Liver (tissue), 8 donors: ENCODE measurements at regions not wholly inside any gene's neighbourhood (a gene's known extent, or its start where the extent isn't known, plus 50 kb on each side); places are given as distances from the start of the nearest gene placed in this dataset.
A peak's percentile ranks its signal among the peaks of the same experiment; 100 is the strongest.

Source experiments
- DNase-seq: peaks from one replicate; pipeline ENCODE4 v3.0.0-alpha.2; 2017; ENCODE audit warnings: low spot score
- H3K27ac ChIP-seq, 2 donors: one replicate each; pipeline ENCODE4 v1.7.0; 2013; ENCODE audit warnings: inconsistent platforms in 2 of 2, low read length in 2 of 2, control low read depth in 1 of 2, low read depth in 1 of 2, mild to moderate bottlenecking in 1 of 2
- H3K27me3 ChIP-seq, 4 donors: one replicate each; pipeline versions ENCODE4 v1.6.1 to v1.7.0; 2013; ENCODE audit warnings: low read length in 3 of 4, inconsistent platforms in 1 of 4, mild to moderate bottlenecking in 1 of 4, moderate library complexity in 1 of 4; ENCODE audit not compliant: control insufficient read depth in 4 of 4, insufficient read depth in 4 of 4
- H3K36me3 ChIP-seq, 4 donors: one replicate each; pipeline versions ENCODE4 v1.6.1 to v1.7.0; 2013; ENCODE audit warnings: low read length in 3 of 4, mild to moderate bottlenecking in 3 of 4, low read depth in 1 of 4, moderate library complexity in 1 of 4; ENCODE audit not compliant: control insufficient read depth in 4 of 4, insufficient read depth in 3 of 4
- H3K4me1 ChIP-seq, 4 donors: one replicate each; pipeline versions ENCODE4 v1.6.1 to v1.7.0; 2013; ENCODE audit warnings: low read length in 3 of 4, mild to moderate bottlenecking in 3 of 4, moderate library complexity in 1 of 4; ENCODE audit not compliant: control insufficient read depth in 4 of 4, insufficient read depth in 4 of 4
- H3K4me3 ChIP-seq, 3 donors: one replicate each; pipeline versions ENCODE4 v1.6.1 to v1.7.0; 2013; ENCODE audit warnings: low read length in 3 of 3, control low read depth in 1 of 3, low read depth in 1 of 3, mild to moderate bottlenecking in 1 of 3
- H3K9ac ChIP-seq, 2 donors: one replicate each; pipeline ENCODE4 v1.7.0; 2013; ENCODE audit warnings: low read length in 2 of 2, mild to moderate bottlenecking in 2 of 2, moderate library complexity in 2 of 2, control low read depth in 1 of 2, low read depth in 1 of 2
- H3K9me3 ChIP-seq, 4 donors: one replicate each; pipeline versions ENCODE4 v1.6.1 to v1.7.0; 2013; ENCODE audit warnings: low read length in 3 of 4; ENCODE audit not compliant: control insufficient read depth in 4 of 4
- ATF3 ChIP-seq: IDR thresholded peaks from 2 replicates; pipeline ENCODE4 v1.6.1; 2016; ENCODE audit warnings: antibody characterized with exemption
- EGR1 ChIP-seq, 2 donors: IDR thresholded peaks; 2 replicates each; pipeline ENCODE4 v1.6.1; 2016 to 2018; ENCODE audit warnings: antibody characterized with exemption in 2 of 2, low read depth in 2 of 2
- FOXA1 ChIP-seq: IDR thresholded peaks from 2 replicates; pipeline ENCODE4 v1.6.1; 2016; ENCODE audit warnings: antibody characterized with exemption
- FOXA2 ChIP-seq: IDR thresholded peaks from 2 replicates; pipeline ENCODE4 v1.6.1; 2016; ENCODE audit warnings: antibody characterized with exemption
- GABPA ChIP-seq, 2 donors: IDR thresholded peaks in 1 of 2; conservative IDR thresholded peaks in 1 of 2; 2 replicates each; pipeline ENCODE4 v1.6.1; 2016; ENCODE audit warnings: antibody characterized with exemption in 2 of 2, mild to moderate bottlenecking in 1 of 2, moderate library complexity in 1 of 2
- HNF4A ChIP-seq, 2 donors: conservative IDR thresholded peaks; 2 replicates each; pipeline ENCODE4 v1.6.1; 2016; ENCODE audit warnings: antibody characterized with exemption in 2 of 2, mild to moderate bottlenecking in 2 of 2
- HNF4G ChIP-seq: IDR thresholded peaks from 2 replicates; pipeline ENCODE4 v1.6.1; 2016; ENCODE audit warnings: antibody characterized with exemption
- JUND ChIP-seq, 2 donors: IDR thresholded peaks; 2 replicates each; pipeline ENCODE4 v1.6.1; 2016; ENCODE audit warnings: antibody characterized with exemption in 2 of 2
- NR2F2 ChIP-seq: IDR thresholded peaks from 2 replicates; pipeline ENCODE4 v1.6.1; 2016; ENCODE audit warnings: antibody characterized with exemption
- RAD21 ChIP-seq, 2 donors: IDR thresholded peaks; 2 replicates each; pipeline ENCODE4 v1.6.1; 2016; ENCODE audit warnings: antibody characterized with exemption in 2 of 2, mild to moderate bottlenecking in 2 of 2
- RXRA ChIP-seq, 2 donors: IDR thresholded peaks; 2 replicates each; pipeline ENCODE4 v1.6.1; 2017 to 2018; ENCODE audit warnings: antibody characterized with exemption in 2 of 2, mild to moderate bottlenecking in 1 of 2
- SP1 ChIP-seq: IDR thresholded peaks from 2 replicates; pipeline ENCODE4 v1.6.1; 2018; ENCODE audit warnings: antibody characterized with exemption, mild to moderate bottlenecking
- TAF1 ChIP-seq: conservative IDR thresholded peaks from 2 replicates; pipeline ENCODE4 v1.6.1; 2016; ENCODE audit warnings: antibody characterized with exemption, mild to moderate bottlenecking
- YY1 ChIP-seq: IDR thresholded peaks from 2 replicates; pipeline ENCODE4 v1.6.1; 2016; ENCODE audit warnings: antibody characterized with exemption, mild to moderate bottlenecking
- ZBTB33 ChIP-seq: IDR thresholded peaks from 2 replicates; pipeline ENCODE4 v1.6.1; 2016; ENCODE audit warnings: antibody characterized with exemption
- WGBS: extraction: QIAGEN DNeasy Blood & Tissue Kit; methylation state at CpG from one replicate; pipeline ENCODE4 v1.1.7; 2013; 5-methylcytosine and 5-hydroxymethylcytosine counted together
- TF ChIP-seq, protein P1 (sequence below): fragments of 150-350 bp; IDR thresholded peaks from 2 replicates; pipeline ENCODE4 v1.5.1; 2017; ENCODE audit warnings: improper control_type of control experiment, low read depth, low read length; ENCODE audit not compliant: missing input control
- TF ChIP-seq, protein P2 (sequence below): IDR thresholded peaks from 2 replicates; pipeline ENCODE4 v1.6.1; 2016; ENCODE audit warnings: antibody characterized with exemption
- donor health status: healthy.
- donor health status: healthy.
- donor health status: healthy.
- donor health status: healthy.
- donor health status: healthy.

DNA sequence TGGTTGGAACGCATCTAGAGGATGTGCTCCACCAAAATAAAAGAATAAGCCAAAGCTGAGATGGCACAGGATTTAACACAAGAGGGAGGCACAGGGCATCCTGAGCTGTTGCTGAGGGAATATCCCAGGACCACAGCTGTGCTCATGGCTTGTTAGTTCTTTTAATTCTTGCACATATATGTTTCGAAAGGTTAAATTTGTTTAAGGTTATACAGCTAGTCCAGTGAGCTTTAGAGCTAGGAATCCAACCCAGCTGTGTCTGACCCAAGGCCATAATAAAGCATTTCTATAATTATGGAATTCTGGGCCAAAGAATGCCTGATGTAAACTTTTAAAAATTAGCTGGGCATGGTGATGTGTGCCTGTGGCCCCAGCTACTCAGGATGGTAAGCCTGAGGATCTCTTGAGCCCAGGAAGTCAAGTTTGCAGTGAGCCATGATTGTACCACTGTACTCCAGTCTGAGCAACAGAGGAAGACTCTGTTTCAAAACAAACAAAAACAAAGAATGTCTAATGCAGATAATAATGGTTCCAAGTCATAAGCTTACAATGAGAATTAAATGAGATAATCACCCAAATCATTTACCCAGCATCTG, 66.4 kb upstream of the CCBE1 start:
- no peaks in the 10 kb centered on the region for H3K36me3 ChIP-seq
- no peak overlapping the region for H3K27ac ChIP-seq
- H3K27me3 ChIP-seq, result no peaks in the 10 kb centered on the region
- no peaks in the 10 kb centered on the region for H3K4me1 ChIP-seq
- H3K9ac ChIP-seq, result no peak overlapping the region
- TF ChIP-seq HNF4A (conservative IDR thresholded peaks at IDR 0.05) (no peak), JUND (IDR thresholded peaks at IDR 0.05) (no peak), RAD21 (IDR thresholded peaks at IDR 0.05) (no peak), ZBTB33 (no peak), RXRA (IDR thresholded peaks at IDR 0.05) (no peak), HNF4G (no peak), FOXA1 (no peak), TAF1 (no peak), EGR1 (IDR thresholded peaks at IDR 0.05; ENCODE audit: low read depth in 2 of 2) (no peak), NR2F2 (no peak), FOXA2 (no peak), YY1 (no peak), ATF3 (no peak), GABPA (IDR thresholded peaks at IDR 0.05 in 1 of 2, conservative IDR thresholded peaks at IDR 0.05 in 1 of 2) (no peak), SP1 (no peak)
- TF ChIP-seq, protein P1, sequence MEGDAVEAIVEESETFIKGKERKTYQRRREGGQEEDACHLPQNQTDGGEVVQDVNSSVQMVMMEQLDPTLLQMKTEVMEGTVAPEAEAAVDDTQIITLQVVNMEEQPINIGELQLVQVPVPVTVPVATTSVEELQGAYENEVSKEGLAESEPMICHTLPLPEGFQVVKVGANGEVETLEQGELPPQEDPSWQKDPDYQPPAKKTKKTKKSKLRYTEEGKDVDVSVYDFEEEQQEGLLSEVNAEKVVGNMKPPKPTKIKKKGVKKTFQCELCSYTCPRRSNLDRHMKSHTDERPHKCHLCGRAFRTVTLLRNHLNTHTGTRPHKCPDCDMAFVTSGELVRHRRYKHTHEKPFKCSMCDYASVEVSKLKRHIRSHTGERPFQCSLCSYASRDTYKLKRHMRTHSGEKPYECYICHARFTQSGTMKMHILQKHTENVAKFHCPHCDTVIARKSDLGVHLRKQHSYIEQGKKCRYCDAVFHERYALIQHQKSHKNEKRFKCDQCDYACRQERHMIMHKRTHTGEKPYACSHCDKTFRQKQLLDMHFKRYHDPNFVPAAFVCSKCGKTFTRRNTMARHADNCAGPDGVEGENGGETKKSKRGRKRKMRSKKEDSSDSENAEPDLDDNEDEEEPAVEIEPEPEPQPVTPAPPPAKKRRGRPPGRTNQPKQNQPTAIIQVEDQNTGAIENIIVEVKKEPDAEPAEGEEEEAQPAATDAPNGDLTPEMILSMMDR, result no peak
- no peak for DNase-seq
- no peak overlapping the region for H3K4me3 ChIP-seq
- peaks cover 0 to 3% (median 1%) of the 10 kb centered on the region in 4 donors for H3K9me3 ChIP-seq
- WGBS, result 77% methylated on average over 2 of the region's 2 CpGs

- TF ChIP-seq, protein P2, sequence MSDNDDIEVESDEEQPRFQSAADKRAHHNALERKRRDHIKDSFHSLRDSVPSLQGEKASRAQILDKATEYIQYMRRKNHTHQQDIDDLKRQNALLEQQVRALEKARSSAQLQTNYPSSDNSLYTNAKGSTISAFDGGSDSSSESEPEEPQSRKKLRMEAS, result no peak
- TF ChIP-seq NR2F2, result peak; percentile 91
- TF ChIP-seq RXRA (IDR thresholded peaks at IDR 0.05), result no peak
- H3K27me3 ChIP-seq, result no peaks in the 10 kb centered on the region
- no peaks in the 10 kb centered on the region for H3K4me1 ChIP-seq
- no peaks in the 10 kb centered on the region for H3K36me3 ChIP-seq
- H3K4me3 ChIP-seq, result no peak overlapping the region
- no peak overlapping the region for H3K27ac ChIP-seq
- H3K9ac ChIP-seq, result no peak overlapping the region
- DNase-seq, result no peak
- no peaks in the 10 kb centered on the region for H3K9me3 ChIP-seq
- 78% methylated on average over 11 of the region's 11 CpGs for WGBS
Measured at GRCh38 chr18:59760619-59761600, 63.7 kb upstream of the CCBE1 start.
